ENCODE measurements at regions not wholly inside any gene's neighbourhood (a gene's known extent, or its start where the extent isn't known, plus 50 kb on each side); places are given as distances from the start of the nearest gene placed in this dataset.
"Not testable (repeated sequence)": the region's sequence is repeated elsewhere in the genome, so short reads cannot be mapped to it uniquely, and the experiment has no call there.

DNA sequence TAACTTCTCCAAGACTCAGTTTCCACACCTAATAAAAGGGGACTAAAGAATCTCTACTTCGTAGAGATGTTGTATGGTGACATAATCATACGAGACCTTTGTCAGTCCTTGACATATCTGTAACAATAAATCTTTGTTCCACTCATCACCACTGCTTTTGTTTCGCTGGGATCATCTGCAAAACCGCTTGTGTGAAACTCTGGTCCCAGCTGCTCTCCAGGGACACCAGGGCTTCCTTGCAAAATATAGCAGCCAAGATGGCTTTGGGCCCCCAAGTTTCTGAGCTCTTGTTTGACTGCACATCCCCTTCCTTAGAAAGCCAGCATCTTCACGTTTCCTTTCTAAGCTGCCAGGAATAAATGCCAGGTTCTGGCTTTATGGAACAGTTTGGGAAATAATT, 110.5 kb upstream of the RRN3 start:
- not testable (repeated sequence) for DNase-seq (ENCODE audit: low spot score)

DNA sequence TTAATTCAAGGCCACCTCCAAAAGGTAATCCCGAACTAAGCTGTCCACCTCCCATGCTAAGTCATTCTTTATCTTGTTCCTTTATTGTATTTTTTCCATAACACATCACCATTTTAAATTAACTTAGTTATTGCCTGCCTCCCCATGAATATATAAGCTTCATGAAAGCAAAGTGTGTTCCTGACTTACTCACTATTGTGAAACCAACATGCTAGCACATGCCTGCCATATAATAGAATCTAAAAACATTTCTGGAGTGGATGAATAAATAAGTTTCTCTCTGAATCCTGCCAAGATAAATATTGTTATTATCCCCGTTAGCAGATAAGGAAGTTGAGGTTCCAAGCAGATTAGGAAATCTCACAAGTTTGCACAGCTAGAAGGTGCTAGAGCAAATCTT, 98.7 kb upstream of the RRN3 start:
- DNase-seq (ENCODE audit: low spot score), result not testable (repeated sequence)

DNA sequence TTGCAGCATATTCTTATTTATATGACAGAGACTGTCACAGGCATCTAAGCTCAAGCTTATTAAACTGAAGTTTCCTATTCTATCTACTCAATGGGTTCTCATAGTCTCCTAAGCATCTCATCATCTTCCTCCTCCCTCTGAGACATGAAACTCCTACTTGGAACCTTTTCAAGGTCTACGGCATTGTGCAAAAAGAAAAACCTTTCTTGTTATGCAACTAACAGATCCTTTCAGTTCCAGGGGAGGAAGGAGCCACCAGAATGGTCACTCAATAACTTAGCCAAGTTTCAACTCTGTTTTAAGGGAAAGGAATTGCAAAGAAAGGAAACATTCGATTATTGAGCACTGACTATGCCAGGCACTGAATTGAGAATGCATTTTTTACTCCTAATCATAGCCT, 98.1 kb upstream of the RRN3 start:
- DNase-seq (ENCODE audit: low spot score), result not testable (repeated sequence)

DNA sequence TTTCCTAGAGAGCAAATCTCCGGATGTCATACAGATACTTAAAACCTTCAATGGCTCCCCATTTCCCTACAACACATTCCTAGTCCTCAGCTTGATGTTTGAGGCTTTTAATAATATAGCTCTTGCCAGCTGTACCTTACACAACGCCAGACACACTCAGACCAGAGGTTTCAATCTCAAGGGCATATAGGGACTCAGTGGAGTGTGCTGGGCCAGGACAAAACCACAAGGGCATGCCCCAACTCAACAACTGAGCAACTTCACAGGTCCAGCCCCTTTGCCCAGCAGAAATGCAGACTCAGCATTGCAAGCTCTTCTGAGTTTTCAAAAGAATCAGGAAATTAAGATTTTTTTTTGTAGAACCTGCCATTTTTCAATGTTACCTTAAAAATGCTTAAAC, 95.4 kb upstream of the RRN3 start:
- not testable (repeated sequence) for DNase-seq (ENCODE audit: low spot score)

Measured in umbilical cord (tissue), 1 donor.